ENCODE measurements at regions not wholly inside any gene's neighbourhood (a gene's known extent, or its start where the extent isn't known, plus 50 kb on each side); places are given as distances from the start of the nearest gene placed in this dataset.
"Not testable (repeated sequence)": the region's sequence is repeated elsewhere in the genome, so short reads cannot be mapped to it uniquely, and the experiment has no call there.

DNA sequence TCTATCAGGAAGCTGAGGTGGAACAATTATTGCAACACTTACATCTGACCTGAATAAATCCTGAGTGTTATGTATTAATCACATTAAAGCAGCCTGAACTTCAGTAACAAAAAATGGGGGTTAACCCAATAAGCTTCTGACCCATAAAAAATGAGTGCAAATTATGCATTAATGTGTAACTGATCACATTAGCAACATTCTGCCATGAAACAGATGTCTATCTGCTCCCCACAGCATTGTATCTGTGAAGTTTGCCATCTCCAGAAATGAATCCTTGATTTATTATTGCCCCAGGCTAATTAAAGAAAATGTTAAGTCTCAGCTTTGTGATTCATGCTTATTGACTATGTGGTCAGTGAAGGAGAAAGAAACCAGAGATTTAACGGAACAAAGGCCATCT is 304.9 kb downstream of the PCDH20 start:
- DNase-seq (ENCODE audit: low spot score in 2 of 2) = no peak
- no peak for TF ChIP-seq POLR2A (IDR thresholded peaks at IDR 0.05)
- TF ChIP-seq, protein P1, sequence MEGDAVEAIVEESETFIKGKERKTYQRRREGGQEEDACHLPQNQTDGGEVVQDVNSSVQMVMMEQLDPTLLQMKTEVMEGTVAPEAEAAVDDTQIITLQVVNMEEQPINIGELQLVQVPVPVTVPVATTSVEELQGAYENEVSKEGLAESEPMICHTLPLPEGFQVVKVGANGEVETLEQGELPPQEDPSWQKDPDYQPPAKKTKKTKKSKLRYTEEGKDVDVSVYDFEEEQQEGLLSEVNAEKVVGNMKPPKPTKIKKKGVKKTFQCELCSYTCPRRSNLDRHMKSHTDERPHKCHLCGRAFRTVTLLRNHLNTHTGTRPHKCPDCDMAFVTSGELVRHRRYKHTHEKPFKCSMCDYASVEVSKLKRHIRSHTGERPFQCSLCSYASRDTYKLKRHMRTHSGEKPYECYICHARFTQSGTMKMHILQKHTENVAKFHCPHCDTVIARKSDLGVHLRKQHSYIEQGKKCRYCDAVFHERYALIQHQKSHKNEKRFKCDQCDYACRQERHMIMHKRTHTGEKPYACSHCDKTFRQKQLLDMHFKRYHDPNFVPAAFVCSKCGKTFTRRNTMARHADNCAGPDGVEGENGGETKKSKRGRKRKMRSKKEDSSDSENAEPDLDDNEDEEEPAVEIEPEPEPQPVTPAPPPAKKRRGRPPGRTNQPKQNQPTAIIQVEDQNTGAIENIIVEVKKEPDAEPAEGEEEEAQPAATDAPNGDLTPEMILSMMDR (IDR thresholded peaks at IDR 0.05) = no peak
- intact Hi-C loops (cut with DNase I; ENCODE audit: low total_unique reads) = no loop called here
- 18 to 35% methylated on average over 1 of the region's 1 CpG for WGBS, 2 donors
- no peak overlapping the region for H3K4me3 ChIP-seq (ENCODE audit: low read depth, poor library complexity, severe bottlenecking)

DNA sequence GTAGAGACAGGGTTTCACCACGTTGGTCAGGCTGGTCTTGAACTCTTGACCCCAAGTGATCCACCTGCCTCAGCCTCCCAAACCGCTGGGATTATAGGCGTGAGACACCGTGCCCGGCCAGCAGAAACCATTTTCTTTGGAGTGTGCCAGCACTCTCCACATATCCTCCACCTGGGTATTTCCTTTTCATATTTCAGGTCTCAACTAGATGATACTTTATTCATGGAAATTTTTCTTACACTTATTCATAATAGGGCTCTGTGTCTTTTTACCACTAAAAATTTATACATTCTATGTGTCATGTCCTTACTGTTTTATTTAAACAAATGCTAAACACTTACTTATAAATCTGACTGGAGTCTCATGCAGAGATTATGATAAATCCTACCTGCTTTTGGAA is 305.9 kb downstream of the PCDH20 start:
- TF ChIP-seq, protein P1 (IDR thresholded peaks at IDR 0.05) = no peak
- no peak for TF ChIP-seq POLR2A (IDR thresholded peaks at IDR 0.05)
- H3K4me3 ChIP-seq (ENCODE audit: low read depth, poor library complexity, severe bottlenecking) = no peak overlapping the region
- intact Hi-C loops (cut with DNase I; ENCODE audit: low total_unique reads) = no loop called here
- no peak for DNase-seq (ENCODE audit: low spot score in 2 of 2)
- WGBS, 2 donors = 80 to 86% methylated on average over 5 of the region's 5 CpGs

DNA sequence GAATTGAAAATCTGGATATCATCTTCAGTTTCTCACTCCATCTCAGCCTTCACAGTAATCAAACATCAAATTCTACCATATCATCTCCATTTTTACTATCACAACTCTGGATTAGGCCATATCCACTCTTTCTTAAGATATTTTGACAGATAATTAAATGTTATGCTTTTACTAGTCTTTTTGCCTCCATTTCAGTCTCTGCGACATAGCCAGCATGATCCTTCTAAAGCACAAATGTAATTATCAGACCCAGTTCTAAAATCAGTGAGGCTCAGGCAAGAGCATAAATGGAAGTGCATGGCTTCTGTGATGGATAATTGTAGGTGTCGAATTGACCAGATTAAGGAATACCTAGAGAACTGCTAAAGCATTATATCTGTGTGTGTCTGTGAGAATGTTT is 307.7 kb downstream of the PCDH20 start:
- DNase-seq (ENCODE audit: low spot score in 2 of 2) = no peak
- TF ChIP-seq, protein P1 (IDR thresholded peaks at IDR 0.05) = no peak
- TF ChIP-seq POLR2A (IDR thresholded peaks at IDR 0.05) = no peak
- WGBS, 2 donors = 90 to 97% methylated on average over 2 of the region's 2 CpGs

DNA sequence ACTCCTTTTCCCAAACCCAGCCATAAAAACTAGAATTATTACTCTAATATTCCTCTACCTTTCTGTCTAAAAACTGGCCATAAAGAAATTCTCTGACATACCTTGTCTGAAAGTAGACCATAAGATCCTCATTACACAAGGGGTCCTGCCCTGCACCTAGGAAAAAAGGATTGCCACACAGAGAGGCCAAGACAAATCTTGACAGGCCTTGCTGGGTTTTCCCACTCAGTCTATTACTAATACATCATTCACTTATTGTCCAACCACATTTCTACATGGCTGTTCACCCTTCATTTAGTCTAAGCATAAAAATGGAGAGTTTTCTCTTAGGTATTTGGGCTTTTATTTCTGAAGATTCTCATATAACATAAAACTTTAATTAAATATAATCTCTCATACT is 319.8 kb downstream of the PCDH20 start:
- H3K4me3 ChIP-seq (ENCODE audit: low read depth, poor library complexity, severe bottlenecking) = no peak overlapping the region
- intact Hi-C loops (cut with DNase I; ENCODE audit: low total_unique reads) = no loop called here
- no peak for DNase-seq (ENCODE audit: low spot score in 2 of 2)
- TF ChIP-seq, protein P1 (IDR thresholded peaks at IDR 0.05) = no peak
- TF ChIP-seq POLR2A (IDR thresholded peaks at IDR 0.05) = no peak

More for the DNA sequence above, 307.7 kb downstream of the PCDH20 start:
- intact Hi-C loops (cut with DNase I; ENCODE audit: low total_unique reads) = no loop called here
- no peak overlapping the region for H3K4me3 ChIP-seq (ENCODE audit: low read depth, poor library complexity, severe bottlenecking)

DNA sequence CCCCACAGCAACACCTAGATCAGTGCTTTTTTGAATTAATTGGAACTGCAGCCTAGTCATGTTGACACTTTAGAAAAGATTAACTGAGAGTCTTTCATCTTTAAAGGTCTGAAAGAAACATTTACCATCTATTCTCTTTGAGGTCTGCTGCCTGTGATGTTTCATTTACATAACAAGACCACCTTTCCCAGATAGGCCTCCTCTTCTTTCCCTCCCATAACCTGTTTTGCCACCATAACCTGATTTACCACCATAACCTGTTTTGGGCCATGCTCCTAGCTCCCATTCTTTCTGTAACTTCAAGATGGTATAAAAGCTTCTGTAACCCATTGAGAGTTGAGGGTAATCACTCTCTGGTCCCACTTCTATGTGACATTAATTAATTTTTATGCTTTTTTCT is 320.8 kb downstream of the PCDH20 start:
- no peak for DNase-seq (ENCODE audit: low spot score in 2 of 2)
- no peak for TF ChIP-seq POLR2A (IDR thresholded peaks at IDR 0.05)
- TF ChIP-seq, protein P1 (IDR thresholded peaks at IDR 0.05) = no peak
- H3K4me3 ChIP-seq (ENCODE audit: low read depth, poor library complexity, severe bottlenecking) = no peak overlapping the region
- intact Hi-C loops (cut with DNase I; ENCODE audit: low total_unique reads) = no loop called here

GRCh38 chr13:61089894-61090293 is 325.8 kb downstream of the PCDH20 start:
- intact Hi-C loops (cut with DNase I; ENCODE audit: low total_unique reads); H3K4me3 ChIP-seq (ENCODE audit: low read depth, poor library complexity, severe bottlenecking); DNase-seq (ENCODE audit: low spot score in 2 of 2): not testable (repeated sequence)
- WGBS, 2 donors = 54 to 64% methylated on average over 8 of the region's 8 CpGs
